Liver (tissue), 8 donors: ENCODE measurements at regions not wholly inside any gene's neighbourhood (a gene's known extent, or its start where the extent isn't known, plus 50 kb on each side); places are given as distances from the start of the nearest gene placed in this dataset.

Experiments used
- DNase-seq: peaks from one replicate; pipeline ENCODE4 v3.0.0-alpha.2; 2017; ENCODE audit warnings: low spot score
- H3K27ac ChIP-seq, 2 donors: one replicate each; pipeline ENCODE4 v1.7.0; 2013; ENCODE audit warnings: inconsistent platforms in 2 of 2, low read length in 2 of 2, control low read depth in 1 of 2, low read depth in 1 of 2, mild to moderate bottlenecking in 1 of 2
- H3K27me3 ChIP-seq, 4 donors: one replicate each; pipeline versions ENCODE4 v1.6.1 to v1.7.0; 2013; ENCODE audit warnings: low read length in 3 of 4, inconsistent platforms in 1 of 4, mild to moderate bottlenecking in 1 of 4, moderate library complexity in 1 of 4; ENCODE audit not compliant: control insufficient read depth in 4 of 4, insufficient read depth in 4 of 4
- H3K36me3 ChIP-seq, 4 donors: one replicate each; pipeline versions ENCODE4 v1.6.1 to v1.7.0; 2013; ENCODE audit warnings: low read length in 3 of 4, mild to moderate bottlenecking in 3 of 4, low read depth in 1 of 4, moderate library complexity in 1 of 4; ENCODE audit not compliant: control insufficient read depth in 4 of 4, insufficient read depth in 3 of 4
- H3K4me1 ChIP-seq, 4 donors: one replicate each; pipeline versions ENCODE4 v1.6.1 to v1.7.0; 2013; ENCODE audit warnings: low read length in 3 of 4, mild to moderate bottlenecking in 3 of 4, moderate library complexity in 1 of 4; ENCODE audit not compliant: control insufficient read depth in 4 of 4, insufficient read depth in 4 of 4
- H3K4me3 ChIP-seq, 3 donors: one replicate each; pipeline versions ENCODE4 v1.6.1 to v1.7.0; 2013; ENCODE audit warnings: low read length in 3 of 3, control low read depth in 1 of 3, low read depth in 1 of 3, mild to moderate bottlenecking in 1 of 3
- H3K9ac ChIP-seq, 2 donors: one replicate each; pipeline ENCODE4 v1.7.0; 2013; ENCODE audit warnings: low read length in 2 of 2, mild to moderate bottlenecking in 2 of 2, moderate library complexity in 2 of 2, control low read depth in 1 of 2, low read depth in 1 of 2
- H3K9me3 ChIP-seq, 4 donors: one replicate each; pipeline versions ENCODE4 v1.6.1 to v1.7.0; 2013; ENCODE audit warnings: low read length in 3 of 4; ENCODE audit not compliant: control insufficient read depth in 4 of 4
- ATF3 ChIP-seq: IDR thresholded peaks from 2 replicates; pipeline ENCODE4 v1.6.1; 2016; ENCODE audit warnings: antibody characterized with exemption
- CTCF ChIP-seq: fragments of 150-350 bp; IDR thresholded peaks from 2 replicates; pipeline ENCODE4 v1.5.1; 2017; ENCODE audit warnings: improper control_type of control experiment, low read depth, low read length; ENCODE audit not compliant: missing input control
- EGR1 ChIP-seq, 2 donors: IDR thresholded peaks; 2 replicates each; pipeline ENCODE4 v1.6.1; 2016 to 2018; ENCODE audit warnings: antibody characterized with exemption in 2 of 2, low read depth in 2 of 2
- FOXA1 ChIP-seq: IDR thresholded peaks from 2 replicates; pipeline ENCODE4 v1.6.1; 2016; ENCODE audit warnings: antibody characterized with exemption
- FOXA2 ChIP-seq: IDR thresholded peaks from 2 replicates; pipeline ENCODE4 v1.6.1; 2016; ENCODE audit warnings: antibody characterized with exemption
- GABPA ChIP-seq, 2 donors: IDR thresholded peaks in 1 of 2; conservative IDR thresholded peaks in 1 of 2; 2 replicates each; pipeline ENCODE4 v1.6.1; 2016; ENCODE audit warnings: antibody characterized with exemption in 2 of 2, mild to moderate bottlenecking in 1 of 2, moderate library complexity in 1 of 2
- HNF4A ChIP-seq, 2 donors: conservative IDR thresholded peaks; 2 replicates each; pipeline ENCODE4 v1.6.1; 2016; ENCODE audit warnings: antibody characterized with exemption in 2 of 2, mild to moderate bottlenecking in 2 of 2
- HNF4G ChIP-seq: IDR thresholded peaks from 2 replicates; pipeline ENCODE4 v1.6.1; 2016; ENCODE audit warnings: antibody characterized with exemption
- JUND ChIP-seq, 2 donors: IDR thresholded peaks; 2 replicates each; pipeline ENCODE4 v1.6.1; 2016; ENCODE audit warnings: antibody characterized with exemption in 2 of 2
- NR2F2 ChIP-seq: IDR thresholded peaks from 2 replicates; pipeline ENCODE4 v1.6.1; 2016; ENCODE audit warnings: antibody characterized with exemption
- RAD21 ChIP-seq, 2 donors: IDR thresholded peaks; 2 replicates each; pipeline ENCODE4 v1.6.1; 2016; ENCODE audit warnings: antibody characterized with exemption in 2 of 2, mild to moderate bottlenecking in 2 of 2
- REST ChIP-seq: IDR thresholded peaks from 2 replicates; pipeline ENCODE4 v1.6.1; 2016; ENCODE audit warnings: antibody characterized with exemption, mild to moderate bottlenecking
- RXRA ChIP-seq, 2 donors: IDR thresholded peaks; 2 replicates each; pipeline ENCODE4 v1.6.1; 2017 to 2018; ENCODE audit warnings: antibody characterized with exemption in 2 of 2, mild to moderate bottlenecking in 1 of 2
- SP1 ChIP-seq: IDR thresholded peaks from 2 replicates; pipeline ENCODE4 v1.6.1; 2018; ENCODE audit warnings: antibody characterized with exemption, mild to moderate bottlenecking
- TAF1 ChIP-seq: conservative IDR thresholded peaks from 2 replicates; pipeline ENCODE4 v1.6.1; 2016; ENCODE audit warnings: antibody characterized with exemption, mild to moderate bottlenecking
- YY1 ChIP-seq: IDR thresholded peaks from 2 replicates; pipeline ENCODE4 v1.6.1; 2016; ENCODE audit warnings: antibody characterized with exemption, mild to moderate bottlenecking
- ZBTB33 ChIP-seq: IDR thresholded peaks from 2 replicates; pipeline ENCODE4 v1.6.1; 2016; ENCODE audit warnings: antibody characterized with exemption
- WGBS: extraction: QIAGEN DNeasy Blood & Tissue Kit; methylation state at CpG from one replicate; pipeline ENCODE4 v1.1.7; 2013; 5-methylcytosine and 5-hydroxymethylcytosine counted together
- donor health status: healthy.
- donor health status: healthy.
- donor health status: healthy.
- donor health status: healthy.
- donor health status: healthy.

- Histone ChIP-seq H3K9ac (no peak overlapping the region), H3K36me3 (no peaks in the 10 kb centered on the region), H3K4me3 (no peak overlapping the region), H3K27me3 (no peaks in the 10 kb centered on the region), H3K4me1 (peaks cover 8 to 32% (median 21%) of the 10 kb centered on the region in 4 donors), H3K9me3 (no peaks in the 10 kb centered on the region), H3K27ac (no peak overlapping the region)
- TF ChIP-seq CTCF (no peak), FOXA2 (no peak), RAD21 (IDR thresholded peaks at IDR 0.05) (no peak), ZBTB33 (no peak), HNF4A (conservative IDR thresholded peaks at IDR 0.05) (no peak), RXRA (IDR thresholded peaks at IDR 0.05) (no peak), SP1 (no peak), NR2F2 (no peak), TAF1 (no peak), YY1 (no peak), EGR1 (IDR thresholded peaks at IDR 0.05; ENCODE audit: low read depth in 2 of 2) (no peak), JUND (IDR thresholded peaks at IDR 0.05) (no peak), FOXA1 (no peak), REST (no peak), HNF4G (no peak), GABPA (IDR thresholded peaks at IDR 0.05 in 1 of 2, conservative IDR thresholded peaks at IDR 0.05 in 1 of 2) (no peak), ATF3 (no peak)
- no peak for DNase-seq
- 93% methylated on average over 1 of the region's 1 CpG for WGBS
These were observed 103.8 kb downstream of the PCSK1 start for GRCh38 chr5:96329289-96329688.

- Histone ChIP-seq H3K4me3 (no peak overlapping the region), H3K4me1 (peaks cover 6 to 23% (median 17%) of the 10 kb centered on the region in 4 donors), H3K9me3 (no peaks in the 10 kb centered on the region), H3K27ac (no peak overlapping the region), H3K36me3 (no peaks in the 10 kb centered on the region), H3K27me3 (no peaks in the 10 kb centered on the region), H3K9ac (no peak overlapping the region)
- no peak for DNase-seq
- WGBS, result 95% methylated on average over 2 of the region's 2 CpGs
- no peak for TF ChIP-seq RXRA (IDR thresholded peaks at IDR 0.05)
- no peak for TF ChIP-seq CTCF
- TF ChIP-seq YY1, result no peak
- TF ChIP-seq ATF3, result no peak
- TF ChIP-seq RAD21 (IDR thresholded peaks at IDR 0.05), result no peak
- no peak for TF ChIP-seq ZBTB33
- no peak for TF ChIP-seq JUND (IDR thresholded peaks at IDR 0.05)
These were observed 105.3 kb downstream of the PCSK1 start for GRCh38 chr5:96327722-96328121.
